Activated CD4-positive, alpha-beta T cell treated with anti-CD3 and anti-CD28 coated beads for 24 hours (primary cell): ENCODE measurements at regions not wholly inside any gene's neighbourhood (a gene's known extent, or its start where the extent isn't known, plus 50 kb on each side); places are given as distances from the start of the nearest gene placed in this dataset.

Source experiments
- DNase-seq, 2 donors: peaks; one replicate each; pipeline ENCODE4 v3.0.0-alpha.2; 2020; ENCODE audit warnings: low read depth in 2 of 2

DNA sequence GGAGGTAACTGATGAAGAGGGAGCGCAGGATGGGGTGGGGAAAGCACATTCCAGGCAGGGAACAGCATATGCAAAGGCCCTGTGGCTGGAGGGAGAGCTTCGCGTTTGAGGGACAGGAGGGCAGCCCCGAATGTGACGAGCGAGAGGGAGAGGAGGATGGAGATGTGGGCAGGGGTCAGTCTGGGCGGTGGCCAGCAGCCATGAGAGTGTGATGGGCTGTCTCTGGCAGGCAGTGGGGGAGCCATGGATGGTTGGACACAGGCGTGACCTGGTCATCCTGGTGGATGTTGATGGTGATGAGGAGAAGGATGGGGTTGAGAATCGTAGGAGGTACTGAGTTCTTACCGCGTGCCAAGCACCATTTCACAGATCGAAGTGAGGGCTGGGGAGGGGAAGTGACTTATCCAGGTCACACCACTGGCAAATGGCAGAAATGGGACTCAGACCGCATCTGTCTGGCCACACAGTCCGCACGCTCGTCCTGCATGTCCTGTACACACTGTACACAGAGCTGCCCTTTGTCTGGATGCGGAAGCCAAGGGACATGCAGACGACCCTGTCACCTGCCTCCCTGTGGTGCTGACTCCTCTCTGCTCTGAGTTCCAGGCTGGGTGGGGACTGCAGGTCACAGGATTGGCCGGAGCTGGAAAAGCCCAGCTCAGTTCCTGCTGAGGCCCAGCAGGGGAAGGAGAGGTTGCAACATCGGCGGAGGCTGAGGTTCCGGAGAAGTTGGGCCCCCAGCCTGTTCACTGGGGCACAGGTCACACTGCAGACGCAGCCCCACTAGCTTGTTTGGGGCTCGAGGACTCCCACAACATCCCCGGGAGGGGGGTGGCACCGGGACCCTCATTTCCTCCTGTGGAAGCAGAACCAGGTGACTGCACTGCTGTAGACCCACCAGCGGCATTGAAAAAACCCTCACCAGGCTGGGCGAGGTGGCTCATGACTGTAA, 165.6 kb upstream of the IER5L start:
- DNase-seq, result no peak

- no peak for DNase-seq
These were observed 164.7 kb upstream of the IER5L start for GRCh38 chr9:129342591-129343423.

- DNase-seq, result no peak
These were observed 163.9 kb upstream of the IER5L start for GRCh38 chr9:129341987-129342348.

- no peak for DNase-seq
These were observed 163.3 kb upstream of the IER5L start for GRCh38 chr9:129341171-129341986.

DNA sequence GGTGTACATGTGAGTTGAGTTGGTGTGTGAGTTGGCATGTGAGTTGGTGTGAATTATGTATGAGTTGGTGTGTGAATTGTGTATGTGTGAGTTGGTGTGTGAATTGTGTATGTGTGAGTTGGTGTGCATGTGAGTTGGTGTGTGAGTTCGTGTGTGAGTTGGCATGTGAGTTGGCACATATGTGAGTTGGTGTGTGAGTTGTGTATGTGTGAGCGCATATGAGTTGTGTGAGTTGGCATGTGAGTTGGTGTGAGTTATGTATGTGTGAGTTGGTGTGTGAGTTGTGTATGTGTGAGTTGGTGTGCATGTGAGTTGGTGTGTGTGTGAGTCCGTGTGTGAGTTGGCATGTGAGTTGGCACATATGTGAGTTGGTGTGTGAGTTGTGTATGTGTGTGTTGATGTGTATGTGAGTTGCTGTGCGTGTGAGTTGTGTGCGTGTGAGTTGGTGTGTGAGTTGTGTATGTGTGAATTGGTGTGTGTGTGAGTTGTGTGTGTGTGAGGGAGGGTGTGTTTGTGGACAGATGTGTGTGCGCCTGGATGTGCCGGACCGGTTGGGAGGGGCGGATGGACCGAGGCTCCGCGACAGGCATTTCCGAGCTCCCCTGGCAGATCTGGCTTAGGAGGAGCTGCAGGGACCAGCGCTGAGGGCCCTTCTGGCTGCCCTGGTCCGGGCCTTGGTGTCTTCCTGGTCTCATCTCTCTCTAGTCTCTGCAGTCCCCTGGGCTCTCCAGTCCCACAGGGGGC, 162.5 kb upstream of the IER5L start:
- DNase-seq, result no peak

GRCh38 chr9:129339539-129340157, 161.6 kb upstream of the IER5L start:
- no peak for DNase-seq

GRCh38 chr9:129338724-129339430, 160.8 kb upstream of the IER5L start:
- no peak for DNase-seq

DNA sequence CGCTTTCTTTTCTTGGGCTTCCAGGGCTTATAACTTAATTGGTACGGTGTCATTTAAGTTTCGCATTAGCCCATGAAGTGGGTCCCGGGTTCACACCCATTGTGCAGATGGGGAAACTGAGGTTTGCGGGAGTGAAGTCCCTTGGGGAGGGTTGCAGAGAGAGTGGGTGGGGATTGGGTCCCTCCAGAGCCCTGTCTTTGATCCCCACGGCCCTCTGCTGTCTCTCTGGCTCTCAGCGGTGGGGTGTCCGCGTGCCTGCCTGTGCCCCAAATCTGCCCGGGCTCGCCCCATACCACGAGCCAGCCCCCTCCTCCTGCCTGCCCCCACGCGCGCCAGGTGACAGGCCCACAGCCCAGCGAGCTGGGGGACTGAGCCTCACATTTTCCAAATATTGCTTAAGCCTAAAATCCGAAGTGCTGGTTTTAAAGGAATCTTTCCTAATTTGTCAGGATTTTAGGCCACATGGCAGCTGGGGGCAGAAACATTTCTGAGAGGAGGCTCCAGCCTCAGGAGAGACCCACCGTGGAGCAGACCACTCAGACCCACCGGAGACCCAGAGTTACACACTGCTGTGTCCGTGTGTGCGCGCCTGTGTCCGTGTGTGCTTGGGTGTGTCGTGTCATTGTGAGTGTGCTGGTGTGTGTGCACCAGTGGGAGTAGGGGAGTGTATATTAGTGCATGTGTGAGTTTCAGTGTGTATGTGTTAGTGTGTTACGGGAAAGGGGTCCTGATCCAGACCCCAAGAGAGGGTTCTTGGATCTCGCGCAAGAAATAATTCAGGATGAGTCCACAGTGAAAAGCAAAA, 159.5 kb upstream of the IER5L start:
- no peak for DNase-seq

DNA sequence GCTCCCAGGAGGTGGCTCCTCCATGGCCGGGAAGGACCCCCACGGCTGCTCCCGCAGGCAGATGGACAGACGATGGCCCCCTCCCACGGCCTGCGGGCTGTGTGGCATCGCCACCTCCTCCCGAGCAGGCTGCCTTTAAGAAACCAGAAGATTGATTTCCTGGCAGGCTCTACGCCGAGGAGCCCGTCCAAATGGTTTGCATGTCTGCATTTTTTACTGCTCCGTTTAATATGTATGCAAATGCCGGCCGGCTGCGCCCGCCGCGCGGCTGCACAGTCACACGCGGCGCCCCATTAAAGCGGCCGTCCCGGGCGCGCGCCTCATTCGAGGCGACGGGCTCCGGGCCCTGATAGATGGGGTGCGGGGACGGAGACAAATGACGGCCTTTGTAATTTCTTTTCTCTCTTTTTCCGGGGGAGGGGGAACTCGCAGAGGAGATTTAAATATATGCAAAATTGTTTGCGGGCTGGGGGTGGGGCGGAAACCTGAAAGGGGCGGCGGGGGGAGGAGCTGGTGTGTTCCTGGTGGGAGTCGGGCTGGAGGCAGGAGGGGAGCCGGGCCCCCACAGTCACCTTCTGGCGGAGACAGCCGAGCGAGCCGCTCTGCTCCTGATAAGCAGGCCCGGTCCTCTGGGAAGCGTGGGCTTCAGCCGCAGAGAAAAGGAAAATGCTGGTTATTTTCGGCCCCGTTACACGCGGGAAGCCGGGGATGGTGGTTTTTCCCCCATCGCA, 158.7 kb upstream of the IER5L start:
- DNase-seq, result peak in 1 of 2 donors; percentile 26

DNA sequence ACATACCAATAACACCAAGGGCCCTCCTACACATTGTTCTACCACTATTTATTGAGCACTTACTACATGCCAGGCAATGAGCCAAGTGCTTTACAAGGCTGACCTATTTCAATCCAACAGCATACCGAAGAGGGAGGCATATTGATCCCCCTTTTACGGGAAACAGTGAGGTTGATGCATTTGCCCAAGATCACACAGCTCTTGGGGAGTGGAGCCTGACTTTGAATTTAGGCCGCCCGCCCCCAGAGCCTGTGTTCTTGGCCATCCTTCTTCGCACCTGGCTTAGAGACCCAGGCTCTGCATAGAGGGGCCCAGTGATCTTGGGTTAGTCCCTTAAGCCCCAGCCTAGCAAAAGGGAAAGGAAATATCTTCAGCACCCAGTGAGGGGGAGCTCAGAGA, 158.1 kb upstream of the IER5L start:
- DNase-seq, result no peak

DNA sequence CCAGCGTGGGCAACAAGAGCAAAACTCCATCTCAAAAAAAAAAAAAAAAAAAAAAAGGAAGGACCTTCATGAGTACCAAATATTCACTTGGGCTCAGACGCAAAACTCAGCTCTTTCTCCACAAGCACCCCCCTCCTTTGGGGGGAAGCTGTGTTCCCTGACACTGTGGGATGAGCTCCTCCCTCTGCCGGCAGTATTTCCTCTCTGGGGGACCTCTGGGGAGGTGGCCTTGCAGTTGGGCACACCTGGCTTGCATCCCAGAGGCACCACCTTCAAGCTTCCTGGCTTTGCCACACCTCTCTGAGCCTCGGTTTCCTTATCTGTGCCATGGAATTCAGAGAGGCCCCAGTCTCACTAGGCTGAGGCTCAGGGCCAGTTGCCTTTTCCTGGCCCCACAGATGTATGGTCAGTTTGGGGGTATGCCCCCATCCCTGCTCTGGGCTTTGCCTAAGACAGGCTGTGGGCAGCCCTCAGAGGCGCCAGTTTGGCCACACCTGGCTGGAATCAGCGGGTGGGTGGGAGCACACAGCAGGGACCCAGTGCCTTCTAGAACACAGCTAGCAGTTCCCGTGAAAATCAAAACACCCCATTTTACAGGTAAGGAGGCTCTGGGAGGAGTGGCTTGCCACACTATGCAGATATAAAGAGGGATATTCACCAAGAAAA, 157.5 kb upstream of the IER5L start:
- no peak for DNase-seq

- no peak for DNase-seq
These were observed 156.3 kb upstream of the IER5L start for GRCh38 chr9:129334105-129334935.

DNA sequence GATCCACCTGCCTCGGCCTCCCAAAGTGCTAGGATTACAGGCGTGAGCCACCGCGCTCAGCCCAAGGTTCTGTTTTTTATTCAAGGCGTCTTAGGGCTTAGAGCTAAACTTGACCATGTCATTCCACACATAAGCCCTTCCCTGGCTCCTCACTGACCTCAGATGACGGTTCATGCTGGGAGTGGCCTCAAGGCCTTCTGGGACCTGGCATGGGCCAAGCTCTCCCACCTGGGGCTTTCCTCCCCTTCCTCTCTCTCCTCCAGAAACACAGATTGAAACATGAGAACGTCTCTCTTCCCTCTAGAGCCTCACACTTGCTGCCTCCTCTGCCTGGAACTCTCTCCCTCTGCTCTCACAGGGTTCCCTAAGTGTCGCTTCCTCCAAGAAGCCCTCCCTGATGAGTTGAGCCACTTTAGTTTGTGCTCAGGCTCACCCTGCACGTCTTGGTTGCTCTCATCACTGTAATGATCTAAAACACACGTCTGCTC, 155.6 kb upstream of the IER5L start:
- no peak for DNase-seq

GRCh38 chr9:129332581-129332980, 154.5 kb upstream of the IER5L start:
- DNase-seq, result no peak

- no peak for DNase-seq
These were observed 153.9 kb upstream of the IER5L start for GRCh38 chr9:129331772-129332500.

- DNase-seq, result no peak
These were observed 153.4 kb upstream of the IER5L start for GRCh38 chr9:129331493-129331765.
